SK-N-SH treated with all-trans-retinoic acid at 6 μM for 48 hours (cell line): ENCODE measurements at regions not wholly inside any gene's neighbourhood (a gene's known extent, or its start where the extent isn't known, plus 50 kb on each side); places are given as distances from the start of the nearest gene placed in this dataset.

ENCODE experiments used
- BACH2 ChIP-seq: fragments of 250-450 bp; sonication (Bioruptor Pico); IDR thresholded peaks from 2 replicates; pipeline ENCODE4 v1.9.0; 2021; ENCODE audit warnings: mild to moderate bottlenecking, borderline replicate concordance
- CREB5 ChIP-seq: fragments of 250-450 bp; sonication (Bioruptor Pico); IDR thresholded peaks from 2 replicates; pipeline ENCODE4 v1.5.1; 2020; ENCODE audit warnings: low read depth, mild to moderate bottlenecking, moderate library complexity
- GLIS3 ChIP-seq: fragments of 250-450 bp; sonication (Bioruptor Pico); IDR thresholded peaks from 2 replicates; pipeline ENCODE4 v1.5.0; 2020; ENCODE audit warnings: mild to moderate bottlenecking, moderate library complexity
- OSR1 ChIP-seq: fragments of 250-450 bp; sonication (Bioruptor Pico); IDR thresholded peaks from 2 replicates; pipeline ENCODE4 v1.8.0; 2022; ENCODE audit warnings: moderate library complexity, mild to moderate bottlenecking, inconsistent platforms
- PATZ1 ChIP-seq: fragments of 250-450 bp; sonication (Bioruptor Pico); IDR thresholded peaks from 2 replicates; pipeline ENCODE4 v1.8.0; 2020; ENCODE audit warnings: mild to moderate bottlenecking, moderate library complexity, borderline replicate concordance
- RARB ChIP-seq: fragments of 250-450 bp; sonication (Bioruptor Pico); IDR thresholded peaks from 2 replicates; pipeline ENCODE4 v1.8.0; 2021; ENCODE audit warnings: mild to moderate bottlenecking, moderate library complexity
- TCF4 ChIP-seq: fragments of 250-450 bp; sonication (Bioruptor Pico); IDR thresholded peaks from 2 replicates; pipeline ENCODE4 v1.8.0; 2021; ENCODE audit warnings: mild to moderate bottlenecking, moderate library complexity, borderline replicate concordance
- TSHZ2 ChIP-seq: fragments of 250-450 bp; sonication (Bioruptor Pico); IDR thresholded peaks from 2 replicates; pipeline ENCODE4 v1.5.0; 2020; ENCODE audit warnings: mild to moderate bottlenecking, moderate library complexity
- ZC3H10 ChIP-seq: fragments of 250-450 bp; sonication (Bioruptor Pico); IDR thresholded peaks from 2 replicates; pipeline ENCODE4 v1.5.1; 2021; ENCODE audit warnings: mild to moderate bottlenecking, moderate library complexity
- ZFP3 ChIP-seq: fragments of 250-450 bp; sonication (Bioruptor Pico); IDR thresholded peaks from 2 replicates; pipeline ENCODE4 v1.5.0; 2020; ENCODE audit warnings: mild to moderate bottlenecking, moderate library complexity
- ZNF8 ChIP-seq: fragments of 450-650 bp; formaldehyde crosslinking; IDR thresholded peaks from 2 replicates; pipeline ENCODE4 v1.5.0; 2020; ENCODE audit warnings: mild to moderate bottlenecking, moderate library complexity

- TF ChIP-seq ZFP3 (CRISPR knock-in tag): no peak
- no peak for TF ChIP-seq TSHZ2 (CRISPR knock-in tag)
- TF ChIP-seq ZC3H10 (CRISPR knock-in tag): no peak
- no peak for TF ChIP-seq GLIS3 (CRISPR knock-in tag)
- no peak for TF ChIP-seq TCF4 (CRISPR knock-in tag)
- TF ChIP-seq RARB (CRISPR knock-in tag): no peak
- no peak for TF ChIP-seq BACH2
- TF ChIP-seq ZNF8 (CRISPR knock-in tag): no peak
- no peak for TF ChIP-seq PATZ1 (CRISPR knock-in tag)
- TF ChIP-seq CREB5: no peak
- TF ChIP-seq OSR1: no peak
These were observed 290.3 kb downstream of the CHRM3 start for GRCh38 chr1:239676522-239677273.
